ENCODE measurements at regions not wholly inside any gene's neighbourhood (a gene's known extent, or its start where the extent isn't known, plus 50 kb on each side); places are given as distances from the start of the nearest gene placed in this dataset.

GRCh38 chr18:24630346-24630880 is 170.0 kb downstream of the HRH4 start:
- no peak for TF ChIP-seq CTCF (IDR thresholded peaks at IDR 0.05)
- TF ChIP-seq POLR2A (IDR thresholded peaks at IDR 0.05) = no peak

All from adrenal gland (tissue), 5 donors.